BE2C (cell line): ENCODE measurements at regions not wholly inside any gene's neighbourhood (a gene's known extent, or its start where the extent isn't known, plus 50 kb on each side); places are given as distances from the start of the nearest gene placed in this dataset.

ENCODE experiments used
- DNase-seq: peaks from one replicate; pipeline ENCODE4 v3.0.0-alpha.2; 2020
- H3K27me3 ChIP-seq: fragments of 250-450 bp; sonication (Bioruptor Pico); 2 replicates; pipeline ENCODE4 v1.5.1; 2020; ENCODE audit warnings: mild to moderate bottlenecking
- H3K36me3 ChIP-seq: fragments of 250-450 bp; sonication (Bioruptor Pico); 2 replicates; pipeline ENCODE4 v1.5.1; 2020; ENCODE audit warnings: mild to moderate bottlenecking
- H3K4me1 ChIP-seq: fragments of 250-450 bp; sonication (Bioruptor Pico); 2 replicates; pipeline ENCODE4 v1.5.1; 2020
- H3K4me3 ChIP-seq: 2 replicates; pipeline ENCODE4 v1.5.1; 2011; ENCODE audit warnings: low read depth, low read length
- H3K9me3 ChIP-seq: fragments of 250-450 bp; sonication (Bioruptor Pico); 2 replicates; pipeline ENCODE4 v1.5.1; 2020
- TF ChIP-seq, protein P1 (sequence below): IDR thresholded peaks from 2 replicates; pipeline ENCODE4 v1.5.1; 2012; ENCODE audit warnings: mild to moderate bottlenecking, low read depth, low read length

DNA sequence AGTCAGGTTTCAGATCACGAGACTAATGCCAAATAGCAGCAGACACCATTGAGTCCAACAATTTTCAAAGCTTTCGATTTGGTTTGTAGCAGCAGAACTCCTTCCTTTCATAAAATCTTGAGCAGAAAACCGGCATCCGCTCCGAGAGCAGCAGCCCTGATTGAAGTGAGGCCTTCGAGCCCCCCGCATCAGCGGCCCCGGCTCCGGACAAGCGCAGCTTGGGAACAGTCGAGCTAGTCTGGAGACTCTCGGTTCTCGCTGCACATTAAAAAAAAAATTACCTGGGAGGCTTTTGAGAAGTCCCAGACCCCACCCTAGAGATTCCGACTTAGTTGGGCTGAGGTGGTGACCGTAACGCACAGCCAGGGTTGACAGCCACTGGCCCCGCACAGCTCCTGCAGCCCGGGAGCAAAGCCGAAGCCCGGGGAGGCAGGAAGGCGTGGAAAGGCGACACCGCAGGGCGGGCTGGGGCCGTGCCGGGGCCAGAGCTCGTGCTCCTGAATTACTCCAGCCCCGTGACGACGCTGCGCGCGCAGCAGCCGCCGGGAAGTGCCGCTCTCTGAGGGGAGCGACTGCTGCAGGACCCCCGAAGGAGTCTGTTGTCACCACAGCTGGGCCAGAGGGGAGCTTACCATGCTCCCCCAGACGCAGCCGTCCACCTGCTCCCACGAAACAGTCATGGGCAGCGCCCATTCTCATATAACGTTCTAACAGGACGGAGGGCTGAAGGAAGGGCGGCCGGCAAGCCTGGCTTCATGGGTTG is 57.8 kb downstream of the SPATA19 start:
- no peak overlapping the region for H3K4me3 ChIP-seq
- TF ChIP-seq, protein P1, sequence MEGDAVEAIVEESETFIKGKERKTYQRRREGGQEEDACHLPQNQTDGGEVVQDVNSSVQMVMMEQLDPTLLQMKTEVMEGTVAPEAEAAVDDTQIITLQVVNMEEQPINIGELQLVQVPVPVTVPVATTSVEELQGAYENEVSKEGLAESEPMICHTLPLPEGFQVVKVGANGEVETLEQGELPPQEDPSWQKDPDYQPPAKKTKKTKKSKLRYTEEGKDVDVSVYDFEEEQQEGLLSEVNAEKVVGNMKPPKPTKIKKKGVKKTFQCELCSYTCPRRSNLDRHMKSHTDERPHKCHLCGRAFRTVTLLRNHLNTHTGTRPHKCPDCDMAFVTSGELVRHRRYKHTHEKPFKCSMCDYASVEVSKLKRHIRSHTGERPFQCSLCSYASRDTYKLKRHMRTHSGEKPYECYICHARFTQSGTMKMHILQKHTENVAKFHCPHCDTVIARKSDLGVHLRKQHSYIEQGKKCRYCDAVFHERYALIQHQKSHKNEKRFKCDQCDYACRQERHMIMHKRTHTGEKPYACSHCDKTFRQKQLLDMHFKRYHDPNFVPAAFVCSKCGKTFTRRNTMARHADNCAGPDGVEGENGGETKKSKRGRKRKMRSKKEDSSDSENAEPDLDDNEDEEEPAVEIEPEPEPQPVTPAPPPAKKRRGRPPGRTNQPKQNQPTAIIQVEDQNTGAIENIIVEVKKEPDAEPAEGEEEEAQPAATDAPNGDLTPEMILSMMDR: no peak
- H3K36me3 ChIP-seq: no peaks in the 10 kb centered on the region
- no peaks in the 10 kb centered on the region for H3K4me1 ChIP-seq
- peaks cover 29% of the 10 kb centered on the region for H3K27me3 ChIP-seq
- no peaks in the 10 kb centered on the region for H3K9me3 ChIP-seq
- DNase-seq: no peak

DNA sequence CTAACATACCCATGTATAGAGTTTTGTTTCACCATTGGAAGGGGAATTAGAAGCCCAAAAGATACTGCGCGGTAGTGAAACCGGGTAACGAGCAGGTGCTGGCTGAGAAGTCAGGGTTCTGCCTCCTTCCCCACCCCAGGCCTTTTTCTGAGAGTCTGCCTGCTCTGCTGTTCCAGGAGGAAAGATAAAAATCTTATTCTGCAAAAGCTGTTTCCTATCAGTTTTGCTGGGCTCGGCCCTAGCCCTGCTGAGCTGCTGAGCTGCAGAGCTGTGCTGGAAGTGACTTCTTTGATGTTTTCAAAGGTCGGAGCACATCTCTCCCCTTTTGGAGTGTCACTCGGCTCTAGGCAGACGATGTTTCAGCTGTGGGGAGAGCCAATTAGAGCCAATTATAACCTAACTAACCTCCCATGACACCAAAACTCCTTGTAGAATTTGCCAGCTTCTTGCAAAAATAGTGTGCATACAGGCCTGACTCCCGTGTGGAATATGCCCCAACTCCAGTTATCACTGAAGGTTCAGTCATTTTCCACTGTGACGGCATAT is 59.4 kb downstream of the SPATA19 start:
- no peaks in the 10 kb centered on the region for H3K4me1 ChIP-seq
- no peaks in the 10 kb centered on the region for H3K9me3 ChIP-seq
- H3K4me3 ChIP-seq: no peak overlapping the region
- TF ChIP-seq, protein P1: no peak
- H3K27me3 ChIP-seq: peaks cover 28% of the 10 kb centered on the region
- no peak for DNase-seq
- no peaks in the 10 kb centered on the region for H3K36me3 ChIP-seq

- no peak overlapping the region for H3K4me3 ChIP-seq
- H3K4me1 ChIP-seq: no peaks in the 10 kb centered on the region
- no peak for DNase-seq
- H3K36me3 ChIP-seq: no peaks in the 10 kb centered on the region
- H3K9me3 ChIP-seq: no peaks in the 10 kb centered on the region
- peaks cover 30% of the 10 kb centered on the region for H3K27me3 ChIP-seq
- TF ChIP-seq, protein P1: no peak
Measured at GRCh38 chr11:133784359-133784758, 61.0 kb downstream of the SPATA19 start.

DNA sequence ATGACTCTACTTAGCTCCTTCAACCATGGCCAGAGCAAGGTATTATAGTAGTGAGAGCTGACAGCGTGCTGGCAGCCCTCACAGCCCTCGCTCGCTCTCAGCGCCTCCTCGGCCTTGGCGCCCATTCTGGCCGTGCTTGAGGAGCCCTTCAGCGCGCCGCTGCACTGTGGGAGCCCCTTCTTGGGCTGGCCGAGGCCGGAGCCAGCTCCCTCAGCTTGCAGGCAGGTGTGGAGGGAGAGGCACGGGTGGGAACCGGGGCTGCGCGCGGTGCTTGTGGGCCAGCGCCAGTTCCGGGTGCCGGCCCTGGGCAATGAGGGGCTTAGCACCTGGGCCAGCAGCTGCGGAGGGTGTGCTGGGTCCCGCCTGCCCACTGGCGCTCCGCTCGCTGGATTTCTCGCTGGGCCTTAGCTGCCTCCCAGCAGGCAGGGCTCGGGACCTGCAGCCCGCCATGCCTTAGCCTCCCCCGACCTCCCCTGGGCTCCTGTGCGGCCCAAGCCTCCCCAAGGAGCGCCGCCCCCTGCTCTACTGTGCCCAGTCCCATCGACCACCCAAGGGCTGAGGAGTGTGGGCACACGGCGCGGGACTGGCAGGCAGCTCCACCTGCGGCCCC is 63.1 kb downstream of the SPATA19 start:
- Histone ChIP-seq H3K9me3 (no peaks in the 10 kb centered on the region), H3K36me3 (no peaks in the 10 kb centered on the region), H3K4me1 (no peaks in the 10 kb centered on the region), H3K27me3 (peaks cover 19% of the 10 kb centered on the region), H3K4me3 (no peak overlapping the region)
- DNase-seq: no peak
- TF ChIP-seq, protein P1: no peak

GRCh38 chr11:133778161-133778560 is 67.2 kb downstream of the SPATA19 start:
- Histone ChIP-seq H3K27me3 (peaks cover 16% of the 10 kb centered on the region), H3K4me3 (no peak overlapping the region), H3K36me3 (no peaks in the 10 kb centered on the region), H3K4me1 (no peaks in the 10 kb centered on the region), H3K9me3 (no peaks in the 10 kb centered on the region)
- no peak for DNase-seq
- TF ChIP-seq, protein P1: no peak
